ENCODE measurements at regions not wholly inside any gene's neighbourhood (a gene's known extent, or its start where the extent isn't known, plus 50 kb on each side); places are given as distances from the start of the nearest gene placed in this dataset.

GRCh38 chr1:58249737-58250586, 296.6 kb downstream of the OMA1 start (continued):
- no peak for TF ChIP-seq KDM4B (IDR thresholded peaks at IDR 0.05; ENCODE audit: borderline replicate concordance in 2 of 2, low read depth in 1 of 2)

- no TSS peak for BruUV-seq (replicated peaks)
- no peak overlapping the region for H3K9ac ChIP-seq (ENCODE audit: insufficient read depth in 1 of 2, low read depth in 2 of 2, low read length in 2 of 2)
- ATAC-seq (no peak), DNase-seq (ENCODE audit: extremely low read depth in 1 of 4, low spot score in 3 of 4) (no peak), FAIRE-seq (no peak)
- no peaks in the 10 kb centered on the region for H4K20me1 ChIP-seq (replicated peaks; ENCODE audit: control insufficient read depth, insufficient read depth, low read length)
- WGBS (ENCODE audit: insufficient coverage, low coverage, missing lambda C conversion rate) = 17% methylated on average over 14 of the region's 14 CpGs
- peaks cover 0 to 4% of the 10 kb centered on the region in 2 experiments; a peak in 1 of 5 replicates for H3K4me1 ChIP-seq (replicated peaks in 1 of 2; ENCODE audit: control insufficient read depth in 2 of 2, insufficient read depth in 2 of 2, low read length in 2 of 2)
- H3K36me3 ChIP-seq (ENCODE audit: control insufficient read depth, insufficient read depth, low read length) = no peaks in the 10 kb centered on the region
- in situ Hi-C loops (cut with MboI) = no loop called here
- intact Hi-C loops (cut with micrococcal nuclease) = loop anchor here (10.0 kb wide), 1 partner anchor 145 kb away; no protein-coding TSS in a partner anchor
- no peaks in the 10 kb centered on the region for H3K9me3 ChIP-seq (replicated peaks; ENCODE audit: control insufficient read depth, insufficient read depth, low read depth, low read length)
- peaks cover 4 to 23% of the 10 kb centered on the region in 2 experiments; a peak in 3 of 5 replicates for H3K27me3 ChIP-seq (ENCODE audit: control insufficient read depth in 2 of 2, insufficient read depth in 2 of 2, low read length in 2 of 2)
- H3K79me2 ChIP-seq (ENCODE audit: control insufficient read depth, insufficient read depth, low read length) = no peaks in the 10 kb centered on the region
- no peaks in the 10 kb centered on the region for H3K9me1 ChIP-seq (ENCODE audit: control insufficient read depth, insufficient read depth, low read length)
- CTCF ChIA-PET (ENCODE audit: low intra/inter-chr PET ratio) = no interaction called here
- H2AFZ ChIP-seq (ENCODE audit: low read depth, low read length) = no peak overlapping the region
- H3K27ac ChIP-seq (ENCODE audit: extremely low read depth, low read depth, low read length) = no peak overlapping the region
- POLR2A ChIA-PET = no interaction called here
- no peak overlapping the region for H3K4me2 ChIP-seq (ENCODE audit: insufficient read depth, low read length)
- no peak for TF ChIP-seq ZNF75A (CRISPR knock-in tag; IDR thresholded peaks at IDR 0.05)
- TF ChIP-seq NCOA6 (IDR thresholded peaks at IDR 0.05) = no peak
- TF ChIP-seq GATAD2B (IDR thresholded peaks at IDR 0.05; ENCODE audit: borderline replicate concordance) = no peak
- TF ChIP-seq ZNF407 (IDR thresholded peaks at IDR 0.05; ENCODE audit: low read depth) = no peak
- no peak for TF ChIP-seq KDM1A (IDR thresholded peaks at IDR 0.05)
- no peak for TF ChIP-seq BMI1 (IDR thresholded peaks at IDR 0.05; ENCODE audit: low read length)
- no peak for TF ChIP-seq FOXJ3 (CRISPR knock-in tag; IDR thresholded peaks at IDR 0.05)
- no peak for TF ChIP-seq PRPF4 (IDR thresholded peaks at IDR 0.05; ENCODE audit: insufficient read depth, low read depth, low read length, poor library complexity, severe bottlenecking)
- no peak for TF ChIP-seq ETV6 (IDR thresholded peaks at IDR 0.05; ENCODE audit: borderline replicate concordance in 1 of 2, low read depth in 2 of 2, low read length in 1 of 2)
- no peak for TF ChIP-seq ETV6 (CRISPR knock-in tag; IDR thresholded peaks at IDR 0.05; ENCODE audit: borderline replicate concordance)
- no peak overlapping the region for H3K4me3 ChIP-seq
Measured at GRCh38 chr1:58249388-58249736, 297.2 kb downstream of the OMA1 start.

All from K562 (cell line).